HCT116 (cell line): ENCODE measurements at regions not wholly inside any gene's neighbourhood (a gene's known extent, or its start where the extent isn't known, plus 50 kb on each side); places are given as distances from the start of the nearest gene placed in this dataset.

ENCODE experiments used
- ATAC-seq: fragments of 200-7000 bp; cut with Tn5 transposase; 2 replicates; pipeline ENCODE4 v1.9.1; 2020; ENCODE audit warnings: mild to moderate bottlenecking, moderate library complexity
- BruUV-seq: library from RNA; stranded (reverse); fragments of 400-500 nt; replicated peaks from 2 replicates; lab custom pipeline; 2021; lab: Mats Ljungman, UMichigan
- CTCF ChIA-PET: fragments of 300-600 bp; sonication (Branson Sonifier 250); formaldehyde crosslinking; loops from one replicate; lab custom pipeline; 2021; ENCODE audit warnings: antibody characterized with exemption; lab: Charles Lee
- POLR2A ChIA-PET: fragments of 300-600, 350-600 bp; sonication (Branson Sonifier 250); formaldehyde crosslinking; loops from one replicate; lab custom pipeline; 2021; ENCODE audit warnings: antibody characterized with exemption; lab: Charles Lee
- RAD21 ChIA-PET, 2 experiments: fragments of 300-600 bp; sonication (Branson Sonifier 250); formaldehyde crosslinking; loops; one replicate each; lab custom pipeline; 2023; ENCODE audit warnings: low total read pairs in 2 of 2; ENCODE audit not compliant: uncharacterized antibody in 2 of 2, unreplicated experiment in 2 of 2, low non-redundant PET in 1 of 2; lab: Charles Lee
- DNase-seq: peaks from one replicate; pipeline ENCODE4 v3.0.0-alpha.2; 2010; ENCODE audit warnings: low read depth, low spot score
- H2AFZ ChIP-seq: fragments of 200-600 bp; shearing (Covaris generic), sonication (generic); 2 replicates; pipeline ENCODE4 v1.6.1; 2017; ENCODE audit warnings: low read depth, mixed run types, mixed read lengths, antibody characterized with exemption, low read length; ENCODE audit not compliant: poor library complexity, severe bottlenecking
- H3K27ac ChIP-seq: 2 replicates; pipeline ENCODE4 v1.5.1; 2012; ENCODE audit warnings: low read depth, low read length
- H3K27me3 ChIP-seq: fragments of 200-600 bp; sonication (generic); 2 replicates; pipeline ENCODE4 v1.6.1; 2016; ENCODE audit warnings: mixed run types, low read length, mixed read lengths; ENCODE audit not compliant: insufficient read depth
- H3K36me3 ChIP-seq, 2 experiments: fragments of 200-500 bp in 1 of 2; fragments of 200-600 bp in 1 of 2; sonication (Bioruptor generic) in 1 of 2; sonication (generic) in 1 of 2; 2 replicates each; pipeline versions ENCODE4 v1.5.1 to v1.6.1; 2014 to 2016; ENCODE audit warnings: low read length in 2 of 2, inconsistent platforms in 1 of 2, mixed read lengths in 1 of 2, mixed run types in 1 of 2; ENCODE audit not compliant: insufficient read depth in 2 of 2, control insufficient read depth in 1 of 2
- H3K4me1 ChIP-seq, 2 experiments: fragments of 200-600 bp in 1 of 2; sonication (generic) in 1 of 2; 2 replicates each; pipeline versions ENCODE4 v1.5.1 to v1.6.1; 2012 to 2017; ENCODE audit warnings: low read length in 2 of 2, inconsistent platforms in 1 of 2, mild to moderate bottlenecking in 1 of 2, mixed read lengths in 1 of 2, mixed run types in 1 of 2, moderate library complexity in 1 of 2; ENCODE audit not compliant: insufficient read depth in 2 of 2, control insufficient read depth in 1 of 2
- H3K4me2 ChIP-seq: fragments of 200-600 bp; sonication (generic); 2 replicates; pipeline ENCODE4 v1.6.1; 2017; ENCODE audit warnings: mixed run types, low read length, mixed read lengths
- H3K4me3 ChIP-seq, 2 experiments: fragments of 200-600 bp in 1 of 2; sonication (generic) in 1 of 2; replicated peaks in 1 of 2; 2 replicates each; pipeline ENCODE4 v1.5.1; 2011 to 2016; ENCODE audit warnings: low read length in 2 of 2, control low read depth in 1 of 2, low read depth in 1 of 2, mild to moderate bottlenecking in 1 of 2, mixed read lengths in 1 of 2, mixed run types in 1 of 2
- H3K79me2 ChIP-seq: fragments of 200-600 bp; sonication (generic); 2 replicates; pipeline ENCODE4 v1.6.1; 2017; ENCODE audit warnings: mild to moderate bottlenecking, mixed run types, low read length, moderate library complexity, mixed read lengths; ENCODE audit not compliant: insufficient read depth
- H3K9ac ChIP-seq: fragments of 200-600 bp; sonication (generic); 2 replicates; pipeline ENCODE4 v1.6.1; 2016; ENCODE audit warnings: low read length, mixed read lengths
- H3K9me2 ChIP-seq: fragments of 200-600 bp; sonication (generic), shearing (Covaris generic); 2 replicates; pipeline ENCODE4 v1.6.1; 2017; ENCODE audit warnings: mixed run types, mild to moderate bottlenecking, moderate library complexity; ENCODE audit not compliant: insufficient read depth
- H3K9me3 ChIP-seq, 2 experiments: fragments of 200-500 bp in 1 of 2; fragments of 200-600 bp in 1 of 2; sonication (Bioruptor generic) in 1 of 2; sonication (generic) in 1 of 2; 2 replicates each; pipeline ENCODE4 v1.6.1; 2014 to 2017; ENCODE audit warnings: low read length in 2 of 2, mixed read lengths in 2 of 2, inconsistent platforms in 1 of 2, low read depth in 1 of 2, mild to moderate bottlenecking in 1 of 2, mixed run types in 1 of 2, moderate library complexity in 1 of 2; ENCODE audit not compliant: control insufficient read depth in 1 of 2, insufficient read depth in 1 of 2
- H4K20me1 ChIP-seq: fragments of 200-600 bp; sonication (generic), shearing (Covaris generic); 2 replicates; pipeline ENCODE4 v1.6.1; 2017; ENCODE audit warnings: mixed run types, mild to moderate bottlenecking, moderate library complexity; ENCODE audit not compliant: insufficient read depth
- CEBPB ChIP-seq: IDR thresholded peaks from 2 replicates; pipeline ENCODE4 v1.6.1; 2012; ENCODE audit warnings: low read depth
- CTCF ChIP-seq, 3 experiments: fragments of 200-600 bp in 1 of 3; sonication (generic) in 1 of 3; IDR thresholded peaks in 2 of 3; conservative IDR thresholded peaks in 1 of 3; 2 replicates each; pipeline ENCODE4 v1.5.1; 2012 to 2017; ENCODE audit warnings: low read depth in 2 of 3, low read length in 2 of 3, antibody characterized with exemption in 1 of 3, borderline replicate concordance in 1 of 3, control low read depth in 1 of 3, mild to moderate bottlenecking in 1 of 3, mixed read lengths in 1 of 3, mixed run types in 1 of 3, moderate library complexity in 1 of 3; ENCODE audit not compliant: insufficient read depth in 1 of 3
- EGR1 ChIP-seq: IDR thresholded peaks from 2 replicates; pipeline ENCODE4 v1.6.1; 2012; ENCODE audit warnings: low read depth
- ELF1 ChIP-seq: IDR thresholded peaks from 2 replicates; pipeline ENCODE4 v1.6.1; 2012; ENCODE audit warnings: low read depth, borderline replicate concordance
- EZH2 ChIP-seq: fragments of 200-600 bp; sonication (generic); IDR thresholded peaks from 2 replicates; pipeline ENCODE4 v1.6.1; 2017; ENCODE audit warnings: antibody characterized with exemption, mixed run types
- EZH2phosphoT487 ChIP-seq: fragments of 200-600 bp; IDR thresholded peaks from 2 replicates; pipeline ENCODE4 v1.6.1; 2018; ENCODE audit warnings: antibody characterized with exemption, borderline replicate concordance
- FOSL1 ChIP-seq: IDR thresholded peaks from 2 replicates; pipeline ENCODE4 v1.6.1; 2012; ENCODE audit warnings: low read depth
- JUND ChIP-seq: IDR thresholded peaks from 2 replicates; pipeline ENCODE4 v1.6.1; 2012
- POLR2A ChIP-seq: IDR thresholded peaks from 2 replicates; pipeline ENCODE4 v1.7.0; 2011; ENCODE audit warnings: borderline replicate concordance; ENCODE audit not compliant: insufficient read depth, insufficient read length; ENCODE audit errors: extremely low read depth
- POLR2AphosphoS5 ChIP-seq: IDR thresholded peaks from 2 replicates; pipeline ENCODE4 v1.6.1; 2011; ENCODE audit warnings: mild to moderate bottlenecking, low read depth, low read length, moderate library complexity
- RAD21 ChIP-seq: IDR thresholded peaks from 2 replicates; pipeline ENCODE4 v1.6.1; 2012; ENCODE audit warnings: low read depth, mild to moderate bottlenecking
- TCF7L2 ChIP-seq: IDR thresholded peaks from 2 replicates; pipeline ENCODE4 v1.7.0; 2011; ENCODE audit warnings: borderline replicate concordance, inconsistent platforms; ENCODE audit not compliant: insufficient read depth, insufficient read length; ENCODE audit errors: extremely low read depth
- YY1 ChIP-seq: IDR thresholded peaks from 2 replicates; pipeline ENCODE4 v1.6.1; 2011; ENCODE audit warnings: low read length, low read depth, moderate library complexity, mild to moderate bottlenecking; ENCODE audit not compliant: insufficient replicate concordance; ENCODE audit errors: extremely low read depth
- ZNF274 ChIP-seq: fragments of 200-500 bp; sonication (Bioruptor generic); IDR thresholded peaks from 2 replicates; pipeline ENCODE4 v1.6.1; 2014; ENCODE audit warnings: mild to moderate bottlenecking, low read depth, low read length, inconsistent platforms
- intact Hi-C: fragments of 100-400 bp; cut with micrococcal nuclease; formaldehyde crosslinking; loops from 2 replicates; pipeline ENCODE4 v1.10.0; 2022
- TF ChIP-seq, protein P1 (sequence below): IDR thresholded peaks from 2 replicates; pipeline ENCODE4 v1.6.1; 2012
- TF ChIP-seq, protein P2 (sequence below): IDR thresholded peaks from 2 replicates; pipeline ENCODE4 v1.6.1; 2011; ENCODE audit warnings: mild to moderate bottlenecking, low read length, moderate library complexity; ENCODE audit not compliant: insufficient replicate concordance; ENCODE audit errors: extremely low read depth
- TF ChIP-seq, protein P3 (sequence below): IDR thresholded peaks from 2 replicates; pipeline ENCODE4 v1.6.1; 2012
- TF ChIP-seq, protein P4 (sequence below): IDR thresholded peaks from 2 replicates; pipeline ENCODE4 v1.6.1; 2012; ENCODE audit warnings: low read depth

DNA sequence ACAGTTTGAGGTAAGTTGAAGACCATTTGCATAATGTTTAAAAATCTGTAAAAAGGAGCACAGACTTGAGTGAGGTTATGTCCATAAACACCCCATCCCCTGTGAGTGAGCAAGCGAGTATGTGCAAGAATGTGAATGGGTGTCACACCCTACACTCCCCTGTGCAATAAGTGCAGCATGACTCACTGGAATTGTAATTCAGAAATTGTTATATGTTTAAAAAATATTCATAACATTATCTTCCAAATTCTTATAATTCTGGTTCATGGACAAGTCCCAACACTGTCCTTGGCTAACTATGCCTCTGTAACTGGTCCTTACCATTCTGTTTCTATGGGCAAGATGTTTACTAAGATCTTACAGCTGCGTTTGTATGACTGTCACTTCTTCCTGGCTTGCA lies 207.8 kb upstream of the FAR2 start:
- Histone ChIP-seq H3K9me3 (no peaks in the 10 kb centered on the region), H4K20me1 (no peaks in the 10 kb centered on the region), H3K9me2 (no peaks in the 10 kb centered on the region), H3K4me3 (no peak overlapping the region), H3K4me2 (no peak overlapping the region), H3K27ac (no peak overlapping the region), H2AFZ (no peak overlapping the region), H3K36me3 (no peaks in the 10 kb centered on the region), H3K9ac (no peak overlapping the region)
- CTCF ChIA-PET = no interaction called here
- no peak for DNase-seq
- TF ChIP-seq, protein P1, sequence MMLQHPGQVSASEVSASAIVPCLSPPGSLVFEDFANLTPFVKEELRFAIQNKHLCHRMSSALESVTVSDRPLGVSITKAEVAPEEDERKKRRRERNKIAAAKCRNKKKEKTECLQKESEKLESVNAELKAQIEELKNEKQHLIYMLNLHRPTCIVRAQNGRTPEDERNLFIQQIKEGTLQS = no peak
- TF ChIP-seq EZH2phosphoT487 = no peak
- no peak for TF ChIP-seq RAD21
- no peak for TF ChIP-seq YY1
- no peak for TF ChIP-seq CTCF (IDR thresholded peaks at IDR 0.05 in 2 of 3, conservative IDR thresholded peaks at IDR 0.05 in 1 of 3; ENCODE audit: borderline replicate concordance in 1 of 3, insufficient read depth in 1 of 3, low read depth in 2 of 3, low read length in 2 of 3)
- TF ChIP-seq, protein P2, sequence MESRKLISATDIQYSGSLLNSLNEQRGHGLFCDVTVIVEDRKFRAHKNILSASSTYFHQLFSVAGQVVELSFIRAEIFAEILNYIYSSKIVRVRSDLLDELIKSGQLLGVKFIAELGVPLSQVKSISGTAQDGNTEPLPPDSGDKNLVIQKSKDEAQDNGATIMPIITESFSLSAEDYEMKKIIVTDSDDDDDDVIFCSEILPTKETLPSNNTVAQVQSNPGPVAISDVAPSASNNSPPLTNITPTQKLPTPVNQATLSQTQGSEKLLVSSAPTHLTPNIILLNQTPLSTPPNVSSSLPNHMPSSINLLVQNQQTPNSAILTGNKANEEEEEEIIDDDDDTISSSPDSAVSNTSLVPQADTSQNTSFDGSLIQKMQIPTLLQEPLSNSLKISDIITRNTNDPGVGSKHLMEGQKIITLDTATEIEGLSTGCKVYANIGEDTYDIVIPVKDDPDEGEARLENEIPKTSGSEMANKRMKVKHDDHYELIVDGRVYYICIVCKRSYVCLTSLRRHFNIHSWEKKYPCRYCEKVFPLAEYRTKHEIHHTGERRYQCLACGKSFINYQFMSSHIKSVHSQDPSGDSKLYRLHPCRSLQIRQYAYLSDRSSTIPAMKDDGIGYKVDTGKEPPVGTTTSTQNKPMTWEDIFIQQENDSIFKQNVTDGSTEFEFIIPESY = no peak
- TF ChIP-seq, protein P3, sequence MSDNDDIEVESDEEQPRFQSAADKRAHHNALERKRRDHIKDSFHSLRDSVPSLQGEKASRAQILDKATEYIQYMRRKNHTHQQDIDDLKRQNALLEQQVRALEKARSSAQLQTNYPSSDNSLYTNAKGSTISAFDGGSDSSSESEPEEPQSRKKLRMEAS = no peak
- no peak for TF ChIP-seq ELF1
- TF ChIP-seq POLR2AphosphoS5 = no peak
- no peak for TF ChIP-seq FOSL1
- no peak for TF ChIP-seq TCF7L2
- no peak for TF ChIP-seq POLR2A
- no peak for TF ChIP-seq EGR1
- TF ChIP-seq EZH2 = no peak
- TF ChIP-seq CEBPB = no peak
- TF ChIP-seq ZNF274 = no peak
- TF ChIP-seq, protein P4, sequence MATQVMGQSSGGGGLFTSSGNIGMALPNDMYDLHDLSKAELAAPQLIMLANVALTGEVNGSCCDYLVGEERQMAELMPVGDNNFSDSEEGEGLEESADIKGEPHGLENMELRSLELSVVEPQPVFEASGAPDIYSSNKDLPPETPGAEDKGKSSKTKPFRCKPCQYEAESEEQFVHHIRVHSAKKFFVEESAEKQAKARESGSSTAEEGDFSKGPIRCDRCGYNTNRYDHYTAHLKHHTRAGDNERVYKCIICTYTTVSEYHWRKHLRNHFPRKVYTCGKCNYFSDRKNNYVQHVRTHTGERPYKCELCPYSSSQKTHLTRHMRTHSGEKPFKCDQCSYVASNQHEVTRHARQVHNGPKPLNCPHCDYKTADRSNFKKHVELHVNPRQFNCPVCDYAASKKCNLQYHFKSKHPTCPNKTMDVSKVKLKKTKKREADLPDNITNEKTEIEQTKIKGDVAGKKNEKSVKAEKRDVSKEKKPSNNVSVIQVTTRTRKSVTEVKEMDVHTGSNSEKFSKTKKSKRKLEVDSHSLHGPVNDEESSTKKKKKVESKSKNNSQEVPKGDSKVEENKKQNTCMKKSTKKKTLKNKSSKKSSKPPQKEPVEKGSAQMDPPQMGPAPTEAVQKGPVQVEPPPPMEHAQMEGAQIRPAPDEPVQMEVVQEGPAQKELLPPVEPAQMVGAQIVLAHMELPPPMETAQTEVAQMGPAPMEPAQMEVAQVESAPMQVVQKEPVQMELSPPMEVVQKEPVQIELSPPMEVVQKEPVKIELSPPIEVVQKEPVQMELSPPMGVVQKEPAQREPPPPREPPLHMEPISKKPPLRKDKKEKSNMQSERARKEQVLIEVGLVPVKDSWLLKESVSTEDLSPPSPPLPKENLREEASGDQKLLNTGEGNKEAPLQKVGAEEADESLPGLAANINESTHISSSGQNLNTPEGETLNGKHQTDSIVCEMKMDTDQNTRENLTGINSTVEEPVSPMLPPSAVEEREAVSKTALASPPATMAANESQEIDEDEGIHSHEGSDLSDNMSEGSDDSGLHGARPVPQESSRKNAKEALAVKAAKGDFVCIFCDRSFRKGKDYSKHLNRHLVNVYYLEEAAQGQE = no peak
- TF ChIP-seq JUND = no peak
- TF ChIP-seq, all 23 proteins: peak for 0
- Histone ChIP-seq H3K4me1 (peaks cover 0 to 3% of the 10 kb centered on the region in 2 experiments; a peak in 1 of 4 replicates), H3K79me2 (no peaks in the 10 kb centered on the region), H3K27me3 (no peaks in the 10 kb centered on the region)
- BruUV-seq = no TSS peak
- no peak for ATAC-seq
- ChIA-PET RAD21 (no interaction called here), POLR2A (no interaction called here)
- intact Hi-C loops = no loop called here
